ENCODE measurements at regions not wholly inside any gene's neighbourhood (a gene's known extent, or its start where the extent isn't known, plus 50 kb on each side); places are given as distances from the start of the nearest gene placed in this dataset.

- TF ChIP-seq ZNF785 (tag by site-specific recombination; IDR thresholded peaks at IDR 0.05) (no peak), ZNF354C (tag by site-specific recombination; IDR thresholded peaks at IDR 0.05; ENCODE audit: borderline replicate concordance, low read depth) (no peak), ZNF645 (tag by site-specific recombination; IDR thresholded peaks at IDR 0.05) (no peak)
Measured at GRCh38 chr10:2964632-2965296, 102.6 kb upstream of the PFKP start (continued).

GRCh38 chr10:2963889-2964631, 103.3 kb upstream of the PFKP start:
- no peak for TF ChIP-seq ZNF140 (tag by site-specific recombination; IDR thresholded peaks at IDR 0.05)
- no peak for TF ChIP-seq ZBTB49 (tag by site-specific recombination; IDR thresholded peaks at IDR 0.05; ENCODE audit: low read depth)
- TF ChIP-seq ZNF202 (tag by site-specific recombination; IDR thresholded peaks at IDR 0.05; ENCODE audit: borderline replicate concordance) = no peak
- no peak for TF ChIP-seq ZNF404 (tag by site-specific recombination; IDR thresholded peaks at IDR 0.05)
- no peak for TF ChIP-seq ZFHX2 (tag by site-specific recombination; conservative IDR thresholded peaks at IDR 0.05)
- no peak for TF ChIP-seq ZNF324 (tag by site-specific recombination; IDR thresholded peaks at IDR 0.05)
- no peak for TF ChIP-seq ZNF658 (tag by site-specific recombination; IDR thresholded peaks at IDR 0.05)
- no peak for TF ChIP-seq ZNF19 (tag by site-specific recombination; IDR thresholded peaks at IDR 0.05; ENCODE audit: low read depth)
- no peak for TF ChIP-seq TSHZ1 (tag by site-specific recombination; IDR thresholded peaks at IDR 0.05; ENCODE audit: borderline replicate concordance)
- no peak for TF ChIP-seq ZNF449 (tag by site-specific recombination; IDR thresholded peaks at IDR 0.05)
- TF ChIP-seq PRDM4 (tag by site-specific recombination; IDR thresholded peaks at IDR 0.05) = no peak
- no peak for TF ChIP-seq ZNF571 (tag by site-specific recombination; IDR thresholded peaks at IDR 0.05)
- no peak for TF ChIP-seq TRIM28 (IDR thresholded peaks at IDR 0.05; ENCODE audit: borderline replicate concordance, low read length)
- ChIA-PET CTCF (no interaction called here), POLR2A (no interaction called here)
- no peak overlapping the region for H3K27ac ChIP-seq (ENCODE audit: extremely low read depth, low read depth, low read length)
- H3K36me3 ChIP-seq (ENCODE audit: control insufficient read depth in 2 of 2, insufficient read depth in 1 of 2, low read length in 2 of 2) = no peaks in the 10 kb centered on the region
- no peaks in the 10 kb centered on the region for H3K4me1 ChIP-seq (ENCODE audit: control insufficient read depth, insufficient read depth, low read length)
- H3K9me3 ChIP-seq (ENCODE audit: control insufficient read depth, insufficient read depth, low read depth, low read length) = no peaks in the 10 kb centered on the region
- no peak overlapping the region for H3K4me3 ChIP-seq (ENCODE audit: low read depth, low read length)
